ENCODE measurements at regions not wholly inside any gene's neighbourhood (a gene's known extent, or its start where the extent isn't known, plus 50 kb on each side); places are given as distances from the start of the nearest gene placed in this dataset.

DNA sequence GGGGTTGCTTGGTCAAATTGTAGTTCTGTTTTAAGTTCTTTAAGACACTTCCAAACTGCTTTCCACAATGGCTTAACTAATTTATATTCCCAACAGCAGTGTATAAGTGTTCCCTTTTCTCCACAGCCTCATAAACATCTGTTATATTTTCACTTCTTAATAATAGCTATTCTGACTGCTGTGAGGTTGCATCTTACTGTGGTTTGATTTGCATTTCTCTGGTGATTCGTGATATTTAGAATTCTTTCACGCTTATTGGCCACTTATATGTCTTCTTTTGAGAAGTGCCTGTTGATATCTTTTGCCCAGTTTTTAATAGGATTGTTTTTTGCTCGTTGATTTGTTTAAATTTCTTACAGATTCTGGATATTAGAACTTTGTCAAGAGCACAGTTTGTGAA lies 278.6 kb upstream of the ITM2A start:
- DNase-seq (ENCODE audit: low read depth) = no peak

DNA sequence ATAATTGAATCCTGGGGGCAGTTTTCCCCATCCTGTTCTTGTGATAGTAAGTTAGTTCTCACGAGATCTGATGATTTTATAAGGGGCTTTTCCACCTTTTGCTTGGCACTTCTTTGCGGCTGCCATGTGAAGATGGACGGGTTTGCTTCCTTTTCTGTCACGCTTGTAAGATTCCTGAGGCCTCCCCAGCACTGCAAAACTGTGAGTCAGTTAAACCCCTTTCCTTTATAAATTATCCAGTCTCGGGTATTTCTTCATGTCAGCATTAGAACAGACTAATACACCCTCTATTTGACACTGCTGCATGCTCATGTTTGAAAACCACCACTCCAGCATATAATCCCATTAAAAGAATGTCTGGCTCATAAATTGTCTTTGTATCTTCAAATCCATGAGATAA lies 264.4 kb upstream of the ITM2A start:
- DNase-seq (ENCODE audit: low read depth) = peak; percentile 47

DNA sequence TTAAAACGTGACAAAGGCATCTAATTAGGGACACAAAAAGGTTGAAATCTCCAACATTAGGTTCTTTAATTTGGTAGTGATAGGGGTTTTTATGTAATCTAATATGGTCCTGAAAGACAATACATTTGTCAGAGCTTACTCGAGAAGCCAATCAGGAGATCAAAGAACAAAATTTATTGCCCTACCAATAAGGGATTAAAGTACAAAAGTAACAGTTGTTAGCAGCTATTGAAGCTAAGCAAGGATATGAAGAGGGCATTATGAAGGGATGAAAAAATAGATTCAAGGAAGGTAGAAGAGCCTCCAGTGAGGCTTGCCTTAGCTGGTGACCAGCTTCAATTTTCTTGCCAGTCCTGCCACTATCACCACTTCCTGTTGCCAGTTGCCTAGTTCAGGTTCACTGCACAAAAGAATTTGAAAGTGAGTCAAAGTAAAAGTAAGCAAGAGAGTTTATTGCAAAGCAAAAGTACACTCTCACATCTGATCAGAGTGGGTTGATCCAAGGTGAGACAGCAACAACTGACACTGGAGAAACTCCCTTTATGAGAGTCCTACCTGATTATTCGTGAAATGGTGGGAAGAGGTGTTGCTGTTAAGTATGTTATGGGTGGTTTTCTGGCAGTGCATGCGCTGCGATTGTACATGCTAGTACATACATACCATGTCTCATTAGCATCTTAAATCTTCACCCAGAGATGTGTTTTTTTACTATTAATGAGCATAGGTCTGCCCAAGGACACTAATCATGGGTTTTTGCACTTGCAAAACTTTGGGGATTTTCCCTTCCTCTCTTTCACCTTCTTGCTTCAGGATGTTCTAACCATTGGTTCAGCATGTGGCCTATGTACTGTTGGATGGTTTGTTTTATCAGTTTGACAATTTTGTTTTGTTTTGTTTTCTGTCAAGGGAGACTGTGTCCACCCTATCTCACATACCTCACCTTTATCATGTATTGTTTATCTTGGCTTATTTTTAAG lies 263.2 kb upstream of the ITM2A start:
- DNase-seq (ENCODE audit: low read depth) = peak; percentile 88

DNA sequence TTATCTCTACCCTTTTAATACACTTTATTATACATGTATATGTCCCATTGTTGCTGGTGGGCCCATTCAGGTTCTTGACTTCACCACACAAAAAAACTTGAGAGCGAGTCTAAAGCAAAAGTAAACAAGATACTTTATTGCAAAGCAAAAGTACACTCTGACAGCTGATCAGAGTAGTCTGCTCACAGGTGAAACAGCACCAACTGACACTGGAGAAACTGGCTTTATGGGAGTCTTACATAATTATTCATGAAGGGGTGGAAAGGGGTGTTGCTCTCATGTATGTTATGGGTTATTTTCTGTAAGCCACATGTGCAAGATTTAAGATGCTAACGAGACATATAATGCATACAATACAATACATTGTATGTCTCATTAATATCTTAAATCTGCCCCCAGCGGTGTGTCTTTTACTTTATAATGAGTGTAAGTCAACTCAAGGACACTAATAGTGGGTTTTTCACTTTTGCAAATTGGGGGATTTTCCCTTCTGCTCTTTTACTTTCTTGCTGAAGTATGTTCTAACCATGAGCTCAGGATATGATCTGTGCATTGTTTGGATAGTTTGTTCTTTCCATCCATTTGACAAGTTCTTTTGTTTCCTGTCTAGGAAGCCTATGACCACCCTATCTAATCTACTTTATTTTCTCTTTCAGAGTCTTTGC lies 256.1 kb upstream of the ITM2A start:
- no peak for DNase-seq (ENCODE audit: low read depth)

DNA sequence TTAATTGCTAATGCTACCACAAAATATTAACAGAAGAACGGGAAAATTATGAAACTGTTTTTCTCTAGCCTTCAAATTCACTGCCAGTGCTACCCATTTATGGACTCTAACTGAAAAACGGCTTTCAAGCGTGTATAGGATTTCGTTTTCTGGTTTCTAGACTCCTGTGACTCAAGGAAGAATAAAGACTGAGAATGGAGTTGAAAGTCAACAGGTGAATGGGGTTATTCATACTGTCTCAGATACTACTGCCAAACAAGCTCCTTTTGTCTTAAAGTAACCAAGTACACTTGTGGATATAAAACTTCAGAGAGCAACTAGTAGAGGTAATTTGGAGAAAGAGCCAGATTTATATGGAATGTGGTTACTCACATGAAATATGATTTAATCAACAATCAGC lies 251.1 kb upstream of the ITM2A start:
- DNase-seq (ENCODE audit: low read depth) = no peak

DNA sequence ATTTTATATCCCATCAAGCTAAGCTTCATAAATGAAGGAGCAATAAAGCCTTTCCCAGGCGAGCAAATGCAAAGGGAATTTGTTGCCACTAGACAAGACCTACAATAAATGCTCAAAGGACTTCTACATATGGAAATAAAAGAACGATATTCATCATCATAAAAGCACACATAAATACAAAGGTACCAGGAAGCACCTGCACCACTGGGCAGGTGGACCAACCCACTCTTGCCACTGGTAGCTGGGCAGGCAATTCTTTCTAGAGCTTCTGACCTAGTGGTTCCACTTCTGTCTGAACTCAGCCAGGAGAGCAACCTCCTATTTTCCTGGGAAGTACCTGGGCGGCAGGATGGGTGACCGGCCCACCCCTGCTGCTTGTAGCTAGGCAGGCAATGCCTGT lies 237.2 kb upstream of the ITM2A start:
- DNase-seq (ENCODE audit: low read depth) = no peak

DNA sequence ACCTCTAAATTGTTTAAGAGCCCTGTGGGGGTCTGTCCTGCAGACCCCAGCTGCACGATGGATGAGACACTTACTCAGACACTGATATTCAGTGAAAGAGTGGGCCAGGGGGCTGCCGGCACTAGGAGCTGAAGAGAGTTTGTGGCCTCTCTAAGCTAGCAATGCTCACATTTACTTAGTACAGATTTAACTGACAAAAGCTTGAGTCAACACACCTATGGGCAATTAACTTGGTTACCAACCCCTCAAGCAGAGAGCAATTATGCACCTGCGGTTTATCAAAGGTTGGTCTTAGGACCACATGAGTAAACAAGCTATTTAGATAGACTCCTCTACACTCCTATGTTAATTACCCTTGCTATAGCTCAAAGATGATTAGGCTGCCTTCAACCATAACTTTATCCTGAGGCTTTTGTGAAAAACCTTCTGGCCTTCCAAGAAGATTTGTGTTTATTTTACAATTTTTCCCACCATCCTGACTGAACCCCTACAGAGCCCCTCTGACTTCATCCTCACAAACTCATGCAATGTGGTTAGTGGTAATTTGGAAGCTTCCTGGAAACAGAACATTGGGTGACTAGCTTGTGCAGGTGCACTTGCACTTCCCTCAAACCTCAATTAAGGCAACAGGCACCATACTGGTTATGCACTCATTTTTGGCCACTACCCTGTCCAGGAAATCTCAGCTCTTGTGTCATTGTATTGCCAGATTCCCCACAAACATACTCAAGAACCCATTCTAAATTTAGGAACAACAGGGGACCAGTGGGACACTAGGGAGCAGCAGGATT lies 234.4 kb upstream of the ITM2A start:
- DNase-seq (ENCODE audit: low read depth) = peak; percentile 77

DNA sequence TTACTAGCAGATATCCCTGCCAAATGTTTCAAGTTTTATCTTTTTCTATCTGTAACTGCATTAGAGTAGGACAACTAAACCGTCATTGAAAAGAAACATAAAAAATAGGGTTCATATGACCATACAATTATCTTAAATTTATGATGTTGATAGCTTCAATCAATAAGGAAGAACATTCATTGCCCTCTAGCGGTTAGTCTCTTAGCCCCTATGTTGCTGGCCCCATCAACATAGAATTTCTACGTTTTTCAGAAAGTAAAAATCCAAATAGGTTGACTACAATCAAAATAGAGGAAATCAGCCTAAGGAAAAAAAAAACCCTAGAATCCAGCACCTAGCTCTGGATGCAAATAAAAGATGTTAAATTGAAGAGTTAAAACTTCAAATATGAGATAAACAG lies 225.1 kb upstream of the ITM2A start:
- peak; percentile 1 for DNase-seq (ENCODE audit: low read depth)

DNA sequence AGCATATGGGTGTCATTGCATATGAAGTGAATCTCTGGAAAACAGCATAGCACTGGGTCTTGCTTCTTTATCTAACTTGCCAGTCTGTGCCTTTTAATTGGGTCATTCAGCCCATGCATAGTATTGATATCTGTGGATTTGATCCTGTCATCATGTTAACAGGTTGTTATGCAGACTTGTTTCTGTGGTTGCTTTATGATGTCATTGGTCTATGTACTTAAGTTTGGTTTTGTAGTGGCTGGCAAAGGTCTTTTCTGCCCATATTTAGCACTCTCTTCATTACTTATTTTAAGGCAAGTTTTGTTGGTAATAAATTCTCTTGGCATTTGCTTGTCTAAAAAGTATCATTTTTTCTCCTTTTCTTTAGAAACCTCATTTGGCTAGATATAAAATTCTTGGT lies 221.1 kb upstream of the ITM2A start:
- no peak for DNase-seq (ENCODE audit: low read depth)

DNA sequence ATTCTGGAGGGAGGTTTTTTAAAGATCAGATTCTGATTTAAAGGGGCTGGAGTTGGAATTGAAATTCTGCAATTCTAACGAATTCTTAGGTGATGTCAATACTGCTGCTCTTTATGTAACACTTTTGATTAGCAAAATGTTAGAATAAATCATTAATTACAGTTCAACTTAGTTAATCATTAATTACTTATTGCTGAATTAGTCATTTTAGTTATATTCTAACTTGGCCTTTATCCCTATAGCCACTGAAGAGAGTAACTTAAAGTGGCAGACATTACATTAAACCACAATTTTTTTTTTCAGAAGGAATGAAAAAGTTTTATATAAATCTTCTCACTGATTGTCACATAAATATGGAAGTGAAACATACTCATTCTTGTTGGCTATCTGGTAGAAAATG lies 206.6 kb upstream of the ITM2A start:
- peak; percentile 63 for DNase-seq (ENCODE audit: low read depth)

DNA sequence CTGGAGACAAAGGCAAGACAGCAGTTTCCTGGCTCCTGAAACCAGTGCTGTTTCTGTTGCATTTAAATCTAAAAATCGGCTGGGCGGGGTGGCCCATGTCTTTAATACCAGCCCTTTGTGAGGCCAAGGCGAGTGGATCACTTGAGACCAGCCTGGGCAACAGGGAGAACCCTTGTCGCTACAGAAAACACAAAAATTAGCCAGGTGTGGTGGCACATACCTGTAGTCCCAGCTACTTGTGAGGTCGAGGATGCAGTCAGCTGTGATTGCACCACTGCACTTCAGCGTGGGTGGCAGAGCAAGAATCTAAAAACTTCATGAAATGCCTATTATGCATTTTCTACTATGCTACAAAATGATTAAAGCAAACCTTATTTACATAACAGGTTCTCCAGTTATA lies 205.4 kb upstream of the ITM2A start:
- DNase-seq (ENCODE audit: low read depth) = peak; percentile 57

DNA sequence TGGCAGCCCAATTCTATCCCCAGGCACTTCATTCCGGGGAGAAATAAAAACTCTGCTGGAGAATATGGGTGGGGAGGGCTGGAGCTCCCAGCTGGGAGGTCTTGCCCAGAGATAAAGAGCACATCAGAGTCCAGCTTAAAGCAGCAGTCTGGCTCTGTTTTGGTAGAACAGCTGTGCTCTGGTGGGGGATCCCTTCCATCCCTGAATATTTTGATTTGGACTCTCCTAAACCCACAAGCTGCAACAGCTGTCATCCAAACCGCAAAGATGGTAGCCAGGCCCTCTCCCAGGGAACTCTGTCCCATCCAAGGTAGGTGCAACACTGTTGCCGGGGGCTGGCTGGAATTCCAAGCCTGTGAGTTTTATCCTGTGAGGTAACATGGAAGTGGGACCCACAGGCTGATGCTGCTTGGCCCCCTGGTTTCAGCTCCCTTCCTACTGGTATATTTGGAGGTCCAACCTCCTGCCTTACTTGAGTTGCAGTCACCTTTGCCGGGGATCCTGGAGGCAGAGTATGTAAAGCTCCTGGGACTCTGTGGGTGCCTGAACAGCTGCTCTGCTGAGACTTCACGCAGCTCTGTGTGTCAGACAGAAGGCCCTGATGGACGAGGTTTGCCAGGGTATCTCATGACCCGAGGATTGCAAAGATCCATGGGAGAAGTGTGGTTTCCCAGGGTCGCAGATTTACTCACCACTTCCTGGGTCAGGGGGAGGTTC lies 203.5 kb upstream of the ITM2A start:
- DNase-seq (ENCODE audit: low read depth) = no peak

DNA sequence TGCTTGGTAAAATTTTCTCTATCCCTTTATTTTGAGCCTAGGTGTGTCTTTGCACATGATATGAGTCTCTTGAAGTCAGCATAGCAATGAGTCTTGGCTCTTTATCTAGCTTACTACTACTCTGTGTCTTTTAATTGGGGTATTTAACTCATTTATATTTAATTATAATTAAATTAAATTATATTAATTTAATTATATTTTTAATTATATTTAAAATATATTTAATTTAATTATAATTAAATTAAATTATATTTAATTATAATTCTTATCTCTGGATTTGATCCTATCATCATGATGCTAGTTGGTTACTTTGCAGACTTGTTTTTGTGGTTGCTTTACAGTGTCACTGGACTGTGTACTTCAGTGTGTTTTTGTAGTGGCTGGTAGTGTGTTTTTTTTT lies 201.2 kb upstream of the ITM2A start:
- DNase-seq (ENCODE audit: low read depth) = no peak

DNA sequence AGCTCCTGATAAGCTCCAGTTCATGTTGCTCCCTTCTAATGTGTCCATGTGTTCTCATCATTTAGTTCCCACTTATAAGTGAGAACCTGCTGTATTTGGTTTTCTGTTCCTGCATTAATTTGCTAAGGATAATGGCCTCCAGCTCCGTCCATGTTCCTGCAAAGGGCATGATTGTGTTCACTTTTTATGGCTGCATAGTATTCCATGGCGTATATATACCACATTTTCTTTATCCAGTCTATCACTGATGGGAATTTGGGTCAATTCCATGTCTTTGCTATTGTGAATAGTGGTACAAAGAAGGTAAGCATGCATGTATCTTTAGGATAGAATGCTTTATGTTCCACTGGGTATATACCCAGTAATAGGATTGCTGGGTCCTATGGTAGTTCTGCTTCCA lies 197.2 kb upstream of the ITM2A start:
- DNase-seq (ENCODE audit: low read depth) = no peak

DNA sequence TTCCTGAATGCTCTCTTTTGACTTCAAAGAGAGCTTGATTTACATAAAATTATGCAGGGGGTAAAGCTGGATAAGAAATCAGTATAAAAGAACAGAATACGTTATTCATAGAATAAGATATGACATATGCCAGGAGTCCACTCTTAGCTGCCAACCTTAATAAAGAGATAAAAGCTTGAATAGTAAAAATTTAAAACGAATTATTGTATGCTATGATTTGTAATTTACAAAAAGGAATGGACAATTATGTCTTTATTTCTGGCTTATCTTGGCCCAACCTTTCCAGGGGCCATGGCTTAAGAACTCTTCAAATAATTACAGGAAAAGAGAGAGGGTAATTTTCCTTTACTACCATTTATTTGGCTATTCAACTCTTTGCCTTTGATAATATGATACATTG lies 192.2 kb upstream of the ITM2A start:
- DNase-seq (ENCODE audit: low read depth) = no peak

DNA sequence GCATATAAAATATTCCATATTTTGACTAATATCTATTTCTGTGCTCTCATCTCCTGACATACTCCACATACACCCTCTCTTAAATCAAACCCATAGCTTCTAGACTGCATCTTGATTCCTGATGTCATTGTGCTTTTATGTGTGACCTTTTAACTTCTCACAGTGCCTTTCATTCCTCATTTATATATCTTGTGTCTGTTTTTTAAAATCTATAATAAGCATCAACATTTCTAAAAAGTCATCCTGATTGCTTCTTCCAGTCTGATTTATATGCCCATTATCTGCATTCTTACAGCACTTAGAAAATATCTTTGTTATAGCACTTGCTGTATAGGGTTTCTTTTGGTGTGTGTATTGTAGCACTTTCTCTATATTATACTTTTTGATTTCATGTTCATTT lies 190.1 kb upstream of the ITM2A start:
- no peak for DNase-seq (ENCODE audit: low read depth)

DNA sequence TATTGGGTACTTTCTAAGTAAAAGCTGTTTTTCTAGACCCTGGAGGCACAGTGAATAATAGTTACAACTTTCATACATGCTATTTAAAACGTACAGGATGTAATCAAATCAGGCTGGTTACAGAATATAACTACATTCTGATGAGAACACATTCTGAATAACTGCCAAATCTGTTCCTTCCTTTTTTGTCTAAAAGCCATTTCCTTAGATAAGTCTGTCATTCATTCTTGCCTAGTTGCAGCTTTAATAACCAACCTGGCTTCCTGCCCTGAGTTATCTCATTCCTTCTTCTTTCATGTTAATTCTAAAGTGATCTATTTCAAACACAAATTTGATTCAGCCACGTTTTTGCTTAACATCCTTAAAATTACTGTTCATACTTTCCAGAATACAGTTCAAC lies 189.7 kb upstream of the ITM2A start:
- DNase-seq (ENCODE audit: low read depth) = no peak

DNA sequence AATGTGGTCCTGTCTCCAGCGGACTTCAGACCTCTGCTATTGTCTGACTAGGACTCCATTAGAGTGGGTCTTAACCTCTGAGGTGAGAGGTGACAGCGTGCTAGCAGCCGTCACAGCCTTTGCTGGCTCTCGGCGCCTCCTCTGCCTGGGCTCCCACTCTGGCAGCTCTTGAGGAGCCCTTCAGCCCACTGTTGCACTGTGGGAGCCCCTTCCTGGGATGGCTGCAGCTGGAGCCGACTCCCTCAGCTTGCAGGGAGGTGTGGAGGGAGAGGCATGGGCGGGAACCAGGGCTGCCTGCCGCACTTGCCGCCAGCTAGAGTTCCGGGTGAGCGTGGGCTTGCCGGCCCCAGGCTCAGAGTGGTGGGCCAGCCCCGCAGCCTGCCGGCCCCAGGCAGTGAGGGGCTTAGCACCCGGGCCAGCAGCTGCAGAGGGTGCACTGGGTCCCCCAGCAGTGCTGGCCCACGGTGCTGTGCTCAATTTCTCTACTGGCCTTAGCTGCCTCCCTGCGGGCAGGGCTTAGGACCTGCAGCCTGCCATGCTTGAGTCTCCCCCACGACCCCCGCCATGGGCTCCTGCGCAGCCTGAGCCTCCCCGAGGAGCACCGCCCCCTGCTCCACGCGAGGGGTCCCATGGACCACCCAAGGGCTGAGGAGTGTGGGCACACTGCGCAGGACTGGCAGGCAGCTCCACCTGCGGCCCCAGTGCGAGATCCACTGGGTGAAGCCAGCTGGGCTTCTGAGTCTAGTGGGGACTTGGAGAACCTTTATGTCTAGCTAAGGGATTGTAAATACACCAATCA lies 163.4 kb upstream of the ITM2A start:
- no peak for DNase-seq (ENCODE audit: low read depth)

DNA sequence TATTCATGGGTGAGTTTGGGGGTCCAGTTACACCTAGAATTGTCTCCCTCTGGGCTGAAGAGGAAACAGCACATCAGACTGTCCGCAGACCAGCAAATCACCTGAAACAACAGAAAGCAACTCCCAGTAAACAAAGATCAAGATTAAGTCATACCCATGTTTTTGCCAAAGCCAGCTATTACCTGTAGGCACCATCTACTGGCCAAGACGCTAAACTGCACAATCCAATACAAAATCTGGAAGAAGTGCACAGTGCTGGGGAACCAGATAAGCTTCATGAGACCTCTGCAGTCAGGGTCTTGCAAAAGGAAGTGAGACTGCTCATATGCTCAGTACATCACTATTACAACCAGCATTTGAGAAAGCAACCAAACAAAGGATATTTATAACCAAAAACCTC lies 157.5 kb upstream of the ITM2A start:
- DNase-seq (ENCODE audit: low read depth) = peak; percentile 3

DNA sequence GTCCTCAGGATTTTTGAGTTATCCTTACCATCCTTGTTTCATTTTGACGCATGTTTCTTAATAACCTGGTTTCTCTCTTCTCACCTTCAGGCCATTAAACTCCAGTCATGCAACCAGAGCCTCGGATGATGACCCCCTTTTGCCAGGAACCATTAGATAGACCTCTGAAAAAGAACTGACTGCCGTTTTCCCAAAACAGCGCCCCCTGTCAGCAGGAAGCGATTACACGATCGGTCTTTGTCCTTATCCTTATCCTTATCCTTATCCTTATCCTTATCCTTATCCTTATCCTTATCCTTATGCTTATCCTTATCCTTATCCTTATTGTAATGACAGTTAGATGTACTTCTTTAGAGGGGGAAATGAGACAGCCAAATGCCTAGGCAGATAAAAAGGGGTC lies 148.4 kb upstream of the ITM2A start:
- DNase-seq (ENCODE audit: low read depth) = no peak

DNA sequence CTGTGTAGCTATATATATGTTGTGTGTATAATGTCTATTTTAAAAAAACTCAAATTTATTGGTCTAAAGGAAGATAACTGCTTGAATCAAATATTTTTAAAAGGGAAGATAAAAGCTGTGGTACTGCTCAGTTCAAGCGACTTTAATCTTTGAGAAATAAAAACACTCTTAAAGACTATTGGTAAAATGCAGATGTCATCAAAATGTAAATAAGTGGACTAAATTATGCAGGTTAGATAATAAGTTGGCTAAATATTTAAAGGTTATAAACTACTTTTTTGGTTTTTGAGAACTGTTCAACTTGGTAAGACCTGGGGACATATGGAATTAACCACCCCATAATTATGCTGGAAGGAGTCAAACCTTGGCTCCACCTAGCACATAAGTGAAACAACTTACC lies 144.7 kb upstream of the ITM2A start:
- DNase-seq (ENCODE audit: low read depth) = no peak
